ENCODE measurements at regions not wholly inside any gene's neighbourhood (a gene's known extent, or its start where the extent isn't known, plus 50 kb on each side); places are given as distances from the start of the nearest gene placed in this dataset.
"Not testable (repeated sequence)": the region's sequence is repeated elsewhere in the genome, so short reads cannot be mapped to it uniquely, and the experiment has no call there.

DNA sequence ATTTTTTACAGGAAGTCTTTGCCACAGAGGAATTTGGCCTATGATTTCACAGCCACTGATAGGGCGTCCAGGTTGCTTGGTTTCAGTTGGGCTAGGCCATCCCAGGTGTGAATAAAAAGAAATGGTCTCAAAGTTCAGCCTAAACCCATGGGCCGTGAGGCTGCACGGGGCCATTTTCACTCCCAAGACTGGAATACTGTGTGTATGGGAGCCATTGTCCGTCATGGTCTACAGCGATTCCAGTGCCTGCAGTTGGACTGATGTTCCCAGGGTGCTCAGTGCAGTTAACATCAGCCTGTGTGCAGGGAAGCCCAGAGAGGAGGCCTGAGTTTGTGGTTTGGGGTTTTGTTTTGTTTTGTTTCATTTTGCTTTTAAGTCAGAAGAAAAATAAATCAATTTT lies 133.2 kb downstream of the ADSS2 start:
- DNase-seq (ENCODE audit: low read depth), result no peak

DNA sequence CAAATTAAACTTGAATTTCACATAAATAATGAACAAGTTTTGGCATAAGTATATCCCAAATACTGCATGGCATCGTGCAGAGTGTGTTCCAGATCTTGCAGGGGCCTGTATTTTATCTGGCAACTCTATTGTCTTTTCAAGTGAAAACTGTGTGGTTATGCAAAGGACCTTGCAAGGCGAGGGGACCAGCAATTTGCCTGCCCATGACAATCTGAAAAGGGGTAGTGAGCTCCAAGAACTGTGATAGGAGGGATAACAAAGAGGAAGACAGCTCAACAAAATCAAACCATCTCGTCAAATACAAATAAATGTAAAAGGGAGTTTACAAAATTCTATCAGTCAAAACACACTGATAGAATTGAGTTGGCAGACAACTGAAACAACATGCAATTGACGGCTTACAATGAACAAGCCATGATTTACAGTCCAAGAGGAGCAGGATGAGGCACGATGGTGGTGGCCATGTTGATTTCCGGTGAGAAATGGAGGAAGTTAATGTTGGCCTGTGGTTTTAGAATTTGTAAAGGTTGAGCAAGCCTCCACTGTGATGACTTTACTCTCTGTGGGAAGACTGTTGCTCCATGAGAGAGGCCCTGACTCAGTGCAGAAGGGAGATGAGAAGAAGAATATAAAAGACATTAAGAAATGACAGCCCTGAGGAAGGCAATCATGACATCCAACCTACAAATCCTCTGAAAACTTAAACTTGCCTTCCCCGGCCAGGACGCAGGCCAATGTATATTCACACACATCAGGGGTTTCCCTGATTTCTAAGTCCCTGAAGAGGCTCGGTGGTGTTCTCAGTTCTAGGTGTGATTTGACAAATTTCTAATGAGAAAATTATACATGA lies 132.2 kb downstream of the ADSS2 start:
- peak; percentile 86 for DNase-seq (ENCODE audit: low read depth)

DNA sequence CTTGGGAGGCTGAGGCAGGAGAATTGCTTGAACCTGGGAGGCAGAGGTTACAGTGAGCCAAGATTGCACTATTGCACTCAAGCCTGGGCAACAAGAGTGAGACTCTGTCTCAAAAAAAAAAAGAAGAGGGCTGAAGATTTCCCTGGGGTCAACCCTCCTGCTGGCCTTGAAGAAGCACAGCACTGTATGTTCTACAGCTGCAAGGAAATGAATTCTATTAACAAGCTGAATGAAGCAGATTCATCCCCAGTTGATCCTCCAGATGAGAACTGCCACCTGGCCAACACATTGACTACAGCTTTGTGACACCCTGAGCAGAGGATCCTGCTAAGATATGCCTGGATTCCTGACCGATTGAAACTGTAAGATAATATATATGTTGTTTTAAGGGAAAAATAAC lies 129.5 kb downstream of the ADSS2 start:
- DNase-seq (ENCODE audit: low read depth), result no peak

DNA sequence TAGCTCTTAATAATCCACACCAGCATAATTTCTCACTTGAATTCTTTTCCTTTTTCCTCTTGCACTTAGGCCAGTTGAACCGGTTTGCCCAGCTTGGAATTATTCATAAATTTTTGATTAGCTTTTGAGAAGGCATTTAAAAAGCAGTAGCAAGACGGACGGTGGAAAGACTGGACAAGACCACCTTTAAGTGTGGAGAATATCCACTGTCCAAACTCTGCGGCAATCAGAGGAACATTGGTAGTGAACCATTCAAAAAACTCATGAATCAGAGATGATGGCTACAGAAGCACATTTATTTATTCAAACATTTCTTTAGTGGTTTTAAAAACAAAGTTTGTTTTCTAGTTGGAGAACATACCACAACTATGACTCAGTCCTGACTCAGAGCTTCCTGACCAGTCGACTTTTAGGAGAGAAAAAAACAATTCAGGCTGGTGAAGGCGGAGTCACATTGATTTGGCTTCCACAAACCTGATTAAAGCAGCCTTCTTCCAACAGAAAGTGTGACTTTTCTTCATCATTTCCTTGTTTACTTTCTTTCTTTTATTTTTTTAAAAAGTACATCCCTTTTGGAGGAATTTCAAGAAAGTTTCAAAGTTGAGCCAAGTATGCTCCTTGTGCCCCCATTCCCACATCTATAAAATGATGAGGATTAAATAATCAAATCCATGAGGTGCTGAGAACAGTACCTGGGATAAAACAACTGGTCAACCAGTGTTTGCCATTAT lies 128.8 kb downstream of the ADSS2 start:
- peak; percentile 97 for DNase-seq (ENCODE audit: low read depth)

DNA sequence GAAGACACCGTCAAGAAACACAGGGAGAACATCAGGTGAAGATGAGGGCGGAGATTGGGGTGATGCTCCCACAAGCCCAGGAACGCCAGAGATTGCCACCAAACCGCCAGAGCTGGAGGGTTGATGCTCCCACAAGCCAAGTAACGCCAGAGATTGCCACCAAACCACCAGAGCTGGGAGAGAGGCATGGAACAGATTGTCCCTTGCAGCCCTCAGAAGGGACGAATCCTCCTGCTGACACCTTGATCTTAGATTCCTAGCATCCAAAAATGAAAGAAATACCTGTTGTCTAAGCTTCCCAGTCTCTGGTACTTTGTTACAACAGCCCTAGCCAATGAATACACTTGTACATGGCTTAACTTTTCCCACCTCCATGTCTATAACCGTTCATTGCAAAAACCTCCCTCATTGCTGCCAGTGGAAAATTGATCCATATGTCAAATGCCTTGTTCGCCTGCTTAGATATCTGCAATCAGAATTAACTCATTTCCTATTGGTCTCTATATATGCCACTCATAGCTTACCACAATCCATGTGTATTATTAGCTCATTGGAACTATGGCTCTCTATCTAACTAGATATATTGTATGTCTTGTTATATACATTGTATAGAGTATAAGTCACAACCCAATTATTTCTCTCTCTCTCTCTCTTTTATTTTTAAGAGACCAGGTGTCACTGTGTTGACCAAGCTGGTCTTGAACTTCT lies 127.4 kb downstream of the ADSS2 start:
- no peak for DNase-seq (ENCODE audit: low read depth)

DNA sequence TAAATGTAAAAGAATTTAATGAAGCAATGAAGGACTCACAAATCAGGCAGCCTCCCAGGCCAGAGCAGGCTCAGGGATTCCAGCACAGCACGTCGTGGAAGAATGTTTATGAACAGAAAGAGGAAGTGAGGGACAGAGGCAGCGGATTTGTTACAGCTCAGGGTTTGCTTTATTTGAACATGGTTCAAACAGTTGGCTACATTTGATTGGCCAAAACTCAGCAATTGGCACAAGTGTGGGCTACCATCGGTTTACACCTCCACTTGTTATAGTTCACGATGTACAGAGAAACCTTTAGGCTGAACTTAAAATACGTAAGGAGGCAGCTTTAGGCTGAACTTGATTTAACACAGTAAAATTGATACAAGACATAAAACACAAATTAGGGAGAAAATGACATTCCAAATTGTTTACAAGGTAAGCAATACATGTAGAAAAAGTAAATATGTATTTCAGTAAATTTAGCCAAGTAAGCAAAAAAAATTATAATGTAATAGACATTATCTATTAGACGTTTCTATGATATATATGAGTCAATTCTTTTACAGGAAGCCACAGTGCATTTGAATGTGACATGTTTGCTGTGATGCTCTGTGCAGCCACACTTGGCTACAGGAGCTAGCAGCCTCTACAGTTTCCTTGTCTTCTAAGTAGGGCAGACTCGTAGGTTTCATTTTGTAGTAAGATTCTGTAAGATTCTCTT lies 126.5 kb downstream of the ADSS2 start:
- DNase-seq (ENCODE audit: low read depth), result no peak

DNA sequence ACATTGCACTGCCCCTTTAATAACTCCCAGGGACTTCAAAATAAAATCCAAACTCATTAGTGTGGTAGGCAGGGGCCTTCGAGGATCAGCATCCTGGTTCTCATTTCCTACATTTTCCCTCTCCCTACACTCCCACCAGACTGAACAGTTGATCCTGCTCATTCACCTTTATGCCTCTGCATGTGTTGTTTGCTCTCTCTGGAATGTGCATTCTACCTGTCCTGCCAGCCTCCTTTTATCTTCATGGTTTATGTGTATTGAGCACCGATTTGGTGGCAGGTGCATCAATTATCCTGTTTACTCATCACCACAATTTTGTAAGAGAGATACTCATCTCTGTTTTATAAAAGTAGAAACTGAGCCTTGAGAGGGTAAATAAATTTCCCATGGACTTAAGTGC lies 125.0 kb downstream of the ADSS2 start:
- DNase-seq (ENCODE audit: low read depth), result no peak

DNA sequence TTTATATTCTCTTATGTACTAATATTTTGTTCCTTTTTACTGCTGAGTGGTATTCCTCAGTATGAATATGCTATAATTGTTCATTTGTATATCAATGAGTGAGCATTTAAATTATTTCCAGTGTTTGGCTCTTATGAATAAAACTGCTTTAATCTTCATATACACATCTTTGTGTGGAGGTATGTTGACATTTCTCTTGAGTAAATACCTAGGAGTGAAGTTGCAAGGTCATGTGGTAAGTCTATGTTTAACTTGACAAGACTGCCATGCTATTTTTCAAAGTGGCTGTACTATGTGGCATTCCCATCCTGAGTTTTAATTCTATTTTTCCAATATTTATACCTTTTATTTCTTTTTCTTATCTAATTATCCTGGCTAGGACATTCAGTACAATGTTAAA lies 124.2 kb downstream of the ADSS2 start:
- DNase-seq (ENCODE audit: low read depth), result no peak

DNA sequence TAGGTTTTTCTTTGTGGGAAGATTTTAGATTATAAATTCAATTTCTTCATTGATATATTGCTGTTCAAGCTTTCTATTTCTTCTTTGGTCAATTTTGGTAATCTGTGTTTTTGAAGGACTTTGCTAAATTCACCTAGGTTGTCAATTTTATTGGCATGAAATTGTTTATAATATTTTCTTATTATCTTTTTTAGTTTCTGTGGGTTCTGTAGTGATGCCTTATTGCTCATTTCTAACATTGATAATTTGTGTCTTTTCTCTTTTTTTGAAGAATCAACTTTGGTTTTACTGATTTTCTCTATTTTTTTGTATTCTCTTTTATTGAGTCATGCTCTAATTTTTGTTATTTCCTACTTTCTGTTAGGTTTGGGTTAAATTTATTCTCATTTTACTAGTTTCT lies 123.2 kb downstream of the ADSS2 start:
- no peak for DNase-seq (ENCODE audit: low read depth)

DNA sequence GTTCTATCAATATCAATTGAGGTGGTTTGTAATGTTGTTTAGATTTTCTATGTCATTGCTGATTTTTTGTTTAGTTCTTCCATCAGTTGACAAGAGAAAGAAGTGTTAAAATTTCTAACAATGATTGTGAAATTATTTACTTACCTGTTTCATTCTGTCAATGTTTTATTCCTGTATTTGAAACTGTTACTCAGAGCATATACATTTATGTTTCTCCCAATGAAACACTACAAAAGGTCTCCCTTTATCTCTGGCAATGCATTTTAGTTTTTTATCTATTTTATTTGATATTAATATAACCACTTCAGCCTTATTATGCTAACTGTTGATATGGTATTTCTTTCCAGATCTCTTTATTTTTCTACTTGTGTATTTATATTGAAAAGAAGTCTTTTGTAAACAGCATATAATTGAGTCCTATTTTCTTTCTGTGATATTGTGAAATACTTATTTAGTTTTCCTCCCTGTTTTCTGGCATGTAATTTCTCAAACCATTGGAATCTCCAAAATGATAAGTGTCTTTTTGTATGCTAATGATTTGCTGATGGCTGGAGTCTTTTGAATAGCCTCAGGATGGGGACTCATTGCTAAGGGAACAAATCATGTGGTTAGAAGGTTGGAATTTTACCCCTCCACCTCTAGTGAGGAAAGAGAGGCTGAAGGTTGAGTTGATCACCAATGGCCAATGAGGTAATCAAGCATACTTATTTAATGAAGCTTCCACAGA lies 122.0 kb downstream of the ADSS2 start:
- no peak for DNase-seq (ENCODE audit: low read depth)

DNA sequence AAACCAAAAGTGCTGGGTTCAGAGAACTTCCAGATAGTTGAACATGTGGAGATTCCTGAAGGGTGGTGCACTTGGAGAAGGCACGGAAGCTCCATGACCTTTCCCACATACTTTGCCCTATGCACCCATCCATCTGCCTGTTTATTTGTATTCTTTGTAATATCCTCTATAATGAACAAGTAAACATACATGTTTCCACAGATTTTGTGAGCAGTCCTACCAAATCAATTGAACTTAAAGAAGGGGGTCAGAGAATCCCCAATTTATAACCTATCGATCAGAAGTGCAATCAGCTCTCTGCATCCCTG lies 121.4 kb downstream of the ADSS2 start:
- DNase-seq (ENCODE audit: low read depth), result no peak

DNA sequence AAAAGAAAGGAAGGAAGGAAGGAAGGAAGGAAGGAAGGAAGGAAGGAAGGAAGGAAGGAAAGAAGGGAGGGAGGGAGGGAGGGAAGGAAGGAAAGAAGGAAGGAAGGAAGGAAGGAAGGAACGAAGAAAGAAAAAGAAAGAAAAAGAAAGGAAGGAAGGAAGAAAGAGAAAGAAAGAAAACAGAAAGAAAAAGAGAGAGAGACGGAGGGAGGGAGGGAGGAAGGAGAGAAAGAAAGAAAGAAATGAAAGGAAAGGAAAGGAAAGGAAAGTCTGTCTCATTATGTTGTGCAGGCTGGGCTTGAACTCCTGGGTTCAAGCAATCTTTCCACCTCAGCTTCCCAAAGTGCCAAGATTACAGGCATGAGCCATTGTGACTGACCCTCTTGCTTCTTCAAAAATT lies 118.9 kb downstream of the ADSS2 start:
- DNase-seq (ENCODE audit: low read depth), result not testable (repeated sequence)

DNA sequence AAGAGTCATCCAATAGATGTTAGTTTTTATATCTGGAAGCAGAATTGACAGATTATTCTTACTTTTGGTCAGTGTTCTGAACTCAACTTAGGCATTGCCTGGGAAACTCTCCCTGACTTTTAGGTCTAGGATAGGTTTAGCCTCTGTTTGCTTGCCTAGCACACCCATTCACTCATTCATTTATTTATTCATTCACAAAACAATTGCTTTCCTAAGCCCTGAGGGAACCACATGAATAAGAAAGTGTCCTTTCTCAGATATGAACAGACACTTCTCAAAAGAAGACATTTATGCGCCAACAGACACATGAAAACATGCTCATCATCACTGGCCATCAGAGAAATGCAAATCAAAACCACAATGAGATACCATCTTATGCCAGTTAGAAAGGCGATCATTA lies 117.4 kb downstream of the ADSS2 start:
- not testable (repeated sequence) for DNase-seq (ENCODE audit: low read depth)

DNA sequence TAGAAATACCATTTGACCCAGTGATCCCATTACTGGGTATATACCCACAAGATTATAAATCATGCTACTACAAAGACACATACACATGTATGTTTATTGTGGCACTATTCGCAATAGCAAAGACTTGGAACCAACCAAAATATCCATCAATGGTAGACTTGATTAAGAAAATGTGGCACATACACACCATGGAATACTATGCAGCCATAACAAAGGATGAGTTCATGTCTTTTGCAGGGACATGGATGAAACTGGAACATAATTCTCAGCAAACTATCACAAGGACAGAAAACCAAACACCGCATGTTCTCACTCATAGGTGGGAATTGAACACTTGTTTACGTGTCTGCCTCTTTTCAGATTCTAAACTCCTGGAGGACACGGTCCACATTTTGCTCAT lies 116.9 kb downstream of the ADSS2 start:
- not testable (repeated sequence) for DNase-seq (ENCODE audit: low read depth)

DNA sequence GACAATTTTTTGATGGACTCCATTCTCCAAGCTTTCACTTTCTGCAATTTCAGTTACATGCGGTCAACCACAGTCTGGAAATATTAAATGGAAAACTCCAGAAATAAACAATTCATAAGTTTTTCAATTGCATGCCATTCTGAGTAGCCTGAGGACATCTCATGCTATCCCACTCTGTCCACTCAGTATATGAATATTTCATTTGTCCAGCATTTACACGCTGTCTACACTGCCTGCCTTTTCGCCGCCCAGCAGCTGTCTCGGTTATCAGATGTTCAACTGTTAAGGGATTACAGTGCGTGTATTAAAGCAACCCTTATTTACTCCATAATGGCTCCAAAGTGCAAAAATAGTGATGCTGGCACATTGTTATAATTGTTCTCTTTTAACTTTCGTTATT lies 116.3 kb downstream of the ADSS2 start:
- no peak for DNase-seq (ENCODE audit: low read depth)

DNA sequence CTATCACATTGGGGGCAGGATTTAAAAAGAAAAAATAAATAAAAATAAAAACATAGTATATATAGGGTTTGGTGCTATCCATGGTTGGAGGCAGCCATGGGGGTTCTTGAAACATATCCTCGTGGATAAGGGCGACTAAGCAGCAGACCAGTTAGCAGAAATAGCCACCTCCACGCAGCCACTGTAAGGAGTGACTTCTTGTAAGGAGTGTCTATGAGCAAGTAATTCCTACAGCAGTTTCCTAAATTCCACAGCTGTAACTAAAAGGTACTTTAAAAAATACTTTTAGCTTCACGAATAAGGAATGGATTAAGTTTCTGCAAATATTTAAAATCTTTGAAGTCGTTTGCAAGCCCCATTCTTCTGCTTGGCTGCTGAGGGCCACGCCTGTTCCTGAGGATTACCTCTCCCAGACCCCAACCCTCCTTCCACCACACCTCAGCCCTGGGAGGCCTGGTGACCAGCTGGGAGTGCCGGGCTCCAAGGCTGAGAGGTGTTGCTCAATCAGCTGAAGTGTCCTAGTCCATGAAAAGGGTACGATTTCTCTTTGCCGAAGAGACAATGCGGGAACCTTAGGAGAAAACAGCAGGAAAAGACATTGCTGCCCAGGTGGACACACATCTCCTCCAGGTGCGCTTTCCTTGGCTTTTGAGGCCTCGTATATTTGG lies 115.3 kb downstream of the ADSS2 start:
- DNase-seq (ENCODE audit: low read depth), result no peak

DNA sequence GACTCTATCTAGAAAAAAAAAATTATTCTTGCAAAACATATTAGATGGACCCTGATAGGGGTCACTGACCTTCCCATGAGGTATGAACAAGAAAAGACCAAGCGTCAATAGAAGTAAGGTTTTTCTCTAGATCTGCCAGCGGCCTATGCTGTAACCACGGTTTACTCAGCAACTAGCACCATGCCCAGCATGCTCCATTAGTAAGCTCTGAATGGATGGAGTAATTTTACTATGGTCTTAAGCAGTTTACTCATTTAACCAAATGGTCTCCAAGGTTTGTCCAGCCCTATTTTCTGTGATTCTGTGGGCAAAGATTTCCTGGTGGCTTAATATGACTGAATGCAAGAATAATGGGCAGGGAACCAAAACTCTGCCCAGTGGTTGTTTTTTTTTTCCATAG lies 113.9 kb downstream of the ADSS2 start:
- no peak for DNase-seq (ENCODE audit: low read depth)

DNA sequence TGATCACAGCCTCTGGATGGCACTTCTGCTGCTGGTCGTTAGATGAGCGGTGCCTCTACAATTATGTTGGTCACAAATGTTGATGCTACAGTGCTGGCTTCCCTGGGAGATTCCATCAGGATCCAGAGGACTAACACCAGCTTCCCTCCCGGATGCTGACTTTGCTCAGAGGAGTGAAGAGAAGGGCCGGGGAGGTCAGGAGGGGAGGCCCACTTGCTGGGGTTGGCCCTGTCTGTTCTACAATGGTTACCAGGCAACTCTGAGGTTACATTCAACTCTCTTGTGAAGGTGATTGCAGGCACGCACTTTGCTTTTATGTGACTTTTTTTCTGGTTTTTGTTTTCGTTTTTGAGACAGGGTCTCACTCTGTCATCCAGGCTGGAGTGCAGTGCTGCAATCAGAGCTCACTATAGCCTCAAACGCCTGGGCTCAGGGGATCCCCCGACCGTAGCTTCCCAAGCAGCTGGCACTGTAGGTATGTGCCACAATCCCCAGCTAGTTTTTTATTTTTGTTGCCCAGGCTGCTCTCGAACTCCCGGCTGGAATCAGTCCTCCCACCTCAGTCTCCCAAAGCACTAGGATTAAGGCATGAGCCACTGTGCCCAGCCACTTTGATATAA lies 112.5 kb downstream of the ADSS2 start:
- no peak for DNase-seq (ENCODE audit: low read depth)

DNA sequence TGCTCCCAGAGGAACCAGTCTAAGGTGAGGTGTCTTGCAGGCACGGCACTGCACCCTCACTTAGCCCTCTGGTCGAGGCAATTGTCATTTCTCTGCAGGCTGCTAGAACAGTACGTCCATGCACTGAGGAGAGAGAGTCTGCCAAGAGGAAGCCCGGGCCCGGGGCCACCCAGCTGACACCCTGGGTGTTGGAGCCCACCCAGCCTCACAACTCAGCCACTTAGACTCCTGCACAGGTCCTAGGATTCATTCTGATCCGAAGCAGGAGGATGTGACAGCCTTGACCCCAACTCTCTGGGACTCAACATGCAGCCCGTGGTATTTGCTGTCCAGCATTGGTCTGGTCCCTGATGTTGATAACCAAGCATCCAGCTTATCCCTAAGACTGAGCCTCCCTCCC lies 111.9 kb downstream of the ADSS2 start:
- DNase-seq (ENCODE audit: low read depth), result no peak

DNA sequence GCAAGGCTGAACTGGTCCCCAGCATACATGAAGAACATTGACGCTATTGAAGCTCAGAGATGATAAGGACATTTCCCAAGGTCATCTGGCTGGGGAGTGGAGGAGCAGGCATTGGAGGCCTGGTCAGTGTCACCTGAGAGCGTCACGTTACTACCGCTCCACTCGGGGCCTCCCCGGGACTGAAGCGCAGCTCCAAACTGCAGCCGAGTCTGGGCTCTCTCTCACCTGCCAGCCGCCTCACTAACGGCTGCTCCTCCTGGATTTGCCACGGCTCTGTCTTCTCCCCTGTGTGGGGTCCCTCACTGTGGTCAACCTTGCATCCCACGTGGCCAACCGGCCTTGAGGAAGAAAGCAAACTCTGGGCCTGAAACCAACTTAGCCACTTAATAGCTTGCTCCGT lies 111.3 kb downstream of the ADSS2 start:
- no peak for DNase-seq (ENCODE audit: low read depth)

All from HT1080 (cell line).